Endometrium (tissue), 2 donors: ENCODE measurements at regions not wholly inside any gene's neighbourhood (a gene's known extent, or its start where the extent isn't known, plus 50 kb on each side); places are given as distances from the start of the nearest gene placed in this dataset.

Experiments used
- FAIRE-seq: peaks from 2 replicates; lab custom pipeline; 2012; peaks lifted over from hg19 to GRCh38; lab: Jason Lieb, UNC
- donor health status: control.
- donor health status: control.

GRCh38 chr20:48079028-48079427 is 293.7 kb upstream of the SULF2 start:
- no peak for FAIRE-seq

- FAIRE-seq = no peak
These were observed 291.5 kb upstream of the SULF2 start for GRCh38 chr20:48076747-48077146.

GRCh38 chr20:48076247-48076646 is 291.0 kb upstream of the SULF2 start:
- no peak for FAIRE-seq

- FAIRE-seq = no peak
These were observed 290.4 kb upstream of the SULF2 start for GRCh38 chr20:48075591-48076174.

- no peak for FAIRE-seq
These were observed 285.8 kb upstream of the SULF2 start for GRCh38 chr20:48070991-48071652.

- FAIRE-seq = no peak
These were observed 284.3 kb upstream of the SULF2 start for GRCh38 chr20:48069596-48069995.

GRCh38 chr20:48066851-48067250 is 281.6 kb upstream of the SULF2 start:
- FAIRE-seq = no peak

GRCh38 chr20:48066246-48066645 is 281.0 kb upstream of the SULF2 start:
- FAIRE-seq = no peak

- no peak for FAIRE-seq
These were observed 280.6 kb upstream of the SULF2 start for GRCh38 chr20:48065833-48066232.

- no peak for FAIRE-seq
These were observed 279.6 kb upstream of the SULF2 start for GRCh38 chr20:48064929-48065328.

GRCh38 chr20:48060841-48061720 is 275.8 kb upstream of the SULF2 start:
- FAIRE-seq = no peak

GRCh38 chr20:48058611-48059559 is 273.6 kb upstream of the SULF2 start:
- FAIRE-seq = no peak

- FAIRE-seq = no peak
These were observed 272.5 kb upstream of the SULF2 start for GRCh38 chr20:48057739-48058138.

GRCh38 chr20:48057251-48057650 is 272.0 kb upstream of the SULF2 start:
- FAIRE-seq = no peak

- no peak for FAIRE-seq
These were observed 270.9 kb upstream of the SULF2 start for GRCh38 chr20:48056218-48056617.

GRCh38 chr20:48054051-48054450 is 268.8 kb upstream of the SULF2 start:
- FAIRE-seq = no peak

- FAIRE-seq = no peak
These were observed 267.2 kb upstream of the SULF2 start for GRCh38 chr20:48052475-48052835.

- FAIRE-seq = no peak
These were observed 266.7 kb upstream of the SULF2 start for GRCh38 chr20:48051794-48052474.

- no peak for FAIRE-seq
These were observed 264.4 kb upstream of the SULF2 start for GRCh38 chr20:48049641-48050040.

GRCh38 chr20:48049171-48049570 is 263.9 kb upstream of the SULF2 start:
- FAIRE-seq = no peak

GRCh38 chr20:48047447-48047846 is 262.2 kb upstream of the SULF2 start:
- FAIRE-seq = no peak

GRCh38 chr20:48042628-48043027 is 257.3 kb upstream of the SULF2 start:
- FAIRE-seq = no peak
